HG03066 (cell line): ENCODE measurements at regions not wholly inside any gene's neighbourhood (a gene's known extent, or its start where the extent isn't known, plus 50 kb on each side); places are given as distances from the start of the nearest gene placed in this dataset.

ENCODE experiments used
- ATAC-seq: cut with Tn5 transposase; IDR thresholded peaks from one replicate; pipeline ENCODE4 v1.9.1; 2021; ENCODE audit warnings: low read depth; ENCODE audit not compliant: unreplicated experiment

GRCh38 chr9:28538132-28538531, 964.9 kb upstream of the C9orf72 start:
- no peak for ATAC-seq

- ATAC-seq, result no peak
These were observed 966.3 kb upstream of the C9orf72 start for GRCh38 chr9:28539434-28540070.

DNA sequence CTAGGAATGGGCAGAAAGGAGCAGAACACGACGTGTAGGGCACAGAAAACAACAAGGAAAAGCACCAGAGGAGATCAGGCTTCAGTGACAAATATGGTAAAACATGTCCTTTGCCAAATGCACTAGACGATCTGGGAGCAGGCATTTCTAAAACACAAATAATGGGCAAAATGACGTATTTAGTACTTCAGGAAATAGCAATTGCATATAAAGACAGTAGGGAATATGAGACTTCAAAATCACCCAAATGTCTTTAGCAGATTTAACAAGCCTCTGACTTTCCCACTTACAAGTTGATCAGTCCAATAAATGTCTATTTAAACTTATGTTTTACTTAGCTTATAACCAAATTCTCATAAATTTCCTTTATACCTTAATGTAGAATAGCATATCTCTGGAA, 969.6 kb upstream of the C9orf72 start:
- ATAC-seq, result no peak

GRCh38 chr9:28547527-28547926, 974.2 kb upstream of the C9orf72 start:
- no peak for ATAC-seq

DNA sequence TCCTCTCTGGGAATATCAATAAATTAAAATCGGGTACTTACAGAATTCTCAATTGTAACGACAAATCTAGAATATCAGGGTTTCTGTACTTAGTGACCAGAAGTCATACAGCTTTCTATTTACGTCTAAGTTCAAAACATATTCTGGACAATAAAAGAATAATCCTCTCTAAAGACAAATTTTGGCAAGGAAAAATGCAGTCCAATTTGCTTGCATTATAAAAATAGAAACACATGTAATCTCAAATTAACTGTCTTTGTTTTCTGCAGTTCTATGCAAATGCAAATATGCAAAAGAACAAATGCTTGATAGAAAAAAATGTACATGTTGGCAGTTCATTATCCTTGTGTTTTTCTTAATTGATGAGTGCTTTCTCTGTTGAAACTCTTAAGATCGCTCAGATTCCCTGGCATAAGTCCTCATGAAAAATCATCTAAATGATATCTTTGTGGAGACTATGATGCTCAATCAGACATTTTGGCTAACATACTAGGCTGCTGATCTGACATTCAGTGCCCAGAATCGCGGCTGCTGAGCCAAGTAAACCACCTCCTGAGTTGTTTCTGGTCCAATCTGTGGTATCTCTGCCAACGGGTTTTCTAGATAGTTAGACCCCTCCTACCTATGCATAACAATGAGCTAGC, 990.1 kb upstream of the C9orf72 start:
- no peak for ATAC-seq

GRCh38 chr9:28583832-28584231, 1010.6 kb upstream of the C9orf72 start:
- ATAC-seq, result no peak

- ATAC-seq, result no peak
These were observed 1011.3 kb upstream of the C9orf72 start for GRCh38 chr9:28584542-28584941.

- no peak for ATAC-seq
These were observed 1013.8 kb upstream of the C9orf72 start for GRCh38 chr9:28587052-28587451.

GRCh38 chr9:28598408-28598807, 1025.1 kb upstream of the C9orf72 start:
- ATAC-seq, result no peak

DNA sequence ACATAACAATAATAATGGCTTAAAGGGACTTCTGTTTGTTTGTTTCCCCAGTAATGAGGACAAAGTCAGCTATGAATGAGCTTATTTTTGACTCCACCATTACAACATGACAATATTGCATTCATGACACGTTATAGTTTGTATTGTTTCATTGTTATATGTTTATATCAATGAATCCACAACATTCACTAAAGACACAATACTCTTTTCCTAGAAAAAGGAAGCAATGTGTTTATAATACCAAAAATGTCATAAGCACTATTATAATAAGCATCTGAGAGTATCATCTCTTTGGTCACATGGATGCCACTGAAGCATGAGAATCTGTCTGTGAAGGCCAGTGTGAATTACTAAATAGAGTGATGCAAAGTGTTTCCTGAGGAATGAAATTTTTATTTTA, 1026.9 kb upstream of the C9orf72 start:
- ATAC-seq, result no peak

GRCh38 chr9:28607843-28608242, 1034.6 kb upstream of the C9orf72 start:
- no peak for ATAC-seq

GRCh38 chr9:28610339-28610738, 1037.1 kb upstream of the C9orf72 start:
- ATAC-seq, result no peak

GRCh38 chr9:28616310-28616709, 1043.0 kb upstream of the C9orf72 start:
- ATAC-seq, result no peak

GRCh38 chr9:28620011-28620410, 1046.7 kb upstream of the C9orf72 start:
- no peak for ATAC-seq

DNA sequence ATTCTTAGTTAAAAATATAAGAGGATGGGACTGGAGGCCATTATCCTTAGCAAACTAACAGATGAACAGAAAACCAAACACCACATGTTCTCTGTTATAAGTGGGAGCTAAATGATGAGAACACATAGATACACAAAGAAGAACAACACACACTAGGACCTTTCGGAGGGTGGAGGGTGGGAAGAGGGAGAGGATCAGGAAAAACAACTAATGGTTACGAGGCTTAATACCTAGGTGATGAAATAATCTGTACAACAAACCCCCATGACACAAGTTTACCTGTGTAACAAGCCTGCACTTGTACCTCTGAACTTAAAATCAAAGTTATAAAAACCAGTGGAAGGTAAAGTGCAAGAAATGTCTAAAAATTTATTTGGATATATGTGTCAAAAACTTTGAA, 1047.4 kb upstream of the C9orf72 start:
- no peak for ATAC-seq

- ATAC-seq, result no peak
These were observed 1051.5 kb upstream of the C9orf72 start for GRCh38 chr9:28624771-28625170.

DNA sequence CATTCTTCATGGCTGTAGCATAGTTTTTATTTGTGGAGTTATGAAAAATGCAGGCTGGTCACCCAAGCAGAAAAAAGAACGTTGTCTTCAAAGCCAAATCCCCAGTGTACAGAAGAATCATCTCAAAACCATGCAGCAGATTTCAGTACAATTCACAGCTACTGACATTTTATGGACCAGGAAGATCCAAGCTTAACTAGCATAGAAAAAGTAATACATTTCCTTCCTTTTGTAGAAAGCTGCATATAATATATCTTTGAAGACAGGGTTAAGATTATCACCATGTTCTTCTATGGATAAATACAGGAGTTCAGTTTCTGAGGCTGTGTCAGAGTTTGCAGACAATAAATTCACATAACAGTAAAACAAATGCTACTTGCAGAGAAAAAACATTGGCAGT, 1054.8 kb upstream of the C9orf72 start:
- ATAC-seq, result no peak

- ATAC-seq, result no peak
These were observed 1075.4 kb upstream of the C9orf72 start for GRCh38 chr9:28648723-28649122.

DNA sequence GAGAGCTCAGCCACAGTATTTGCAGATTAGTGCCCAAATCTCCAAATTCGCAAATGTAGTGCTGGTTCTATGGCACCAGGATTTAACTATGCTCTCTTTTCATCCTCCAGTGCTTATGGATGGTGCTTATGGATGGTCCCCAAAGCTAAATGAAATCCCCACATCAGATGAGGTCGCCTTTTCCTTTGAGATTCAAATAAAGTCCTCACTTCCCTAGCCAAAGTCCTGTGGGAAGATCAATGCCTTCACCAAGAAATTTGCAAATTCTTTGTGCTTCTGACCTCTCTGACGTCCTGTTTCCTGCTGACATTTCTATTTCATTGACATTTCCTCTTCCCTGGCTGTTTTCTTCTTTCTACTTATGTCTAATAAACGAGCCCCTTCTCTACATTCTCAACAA, 1077.0 kb upstream of the C9orf72 start:
- no peak for ATAC-seq

GRCh38 chr9:28651050-28651722, 1077.9 kb upstream of the C9orf72 start:
- no peak for ATAC-seq

- ATAC-seq, result no peak
These were observed 1079.9 kb upstream of the C9orf72 start for GRCh38 chr9:28653216-28653615.

DNA sequence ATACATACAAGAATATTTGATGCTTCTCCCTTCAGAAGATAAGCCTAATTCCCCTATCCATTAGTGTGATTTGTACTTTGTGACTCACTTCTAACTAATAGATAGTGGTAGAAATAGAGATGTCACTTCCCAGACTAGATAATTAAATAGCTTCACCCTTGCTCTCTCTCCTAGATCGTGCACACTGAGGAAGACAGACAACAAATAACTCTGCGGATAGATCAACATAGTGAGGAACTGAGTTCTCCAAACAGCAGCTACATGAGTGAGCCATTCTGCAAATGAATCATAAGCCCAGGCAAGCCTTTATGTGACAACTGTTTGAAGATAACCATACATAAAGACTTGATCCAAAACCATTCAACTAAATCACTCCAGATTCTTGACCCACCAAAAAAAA, 1083.4 kb upstream of the C9orf72 start:
- no peak for ATAC-seq
